ENCODE measurements at regions not wholly inside any gene's neighbourhood (a gene's known extent, or its start where the extent isn't known, plus 50 kb on each side); places are given as distances from the start of the nearest gene placed in this dataset.

GRCh38 chr4:171588051-171588545 is 225.1 kb upstream of the GALNTL6 start:
- Histone ChIP-seq H4K20me1 (ENCODE audit: insufficient read depth, low read length) (no peaks in the 10 kb centered on the region), H3F3A (ENCODE audit: insufficient read depth, low read length) (no peaks in the 10 kb centered on the region), H3K9ac (ENCODE audit: low read length) (no peak overlapping the region), H3K9me3 (ENCODE audit: low read length) (no peaks in the 10 kb centered on the region), H3K27ac (ENCODE audit: low read depth, low read length, poor library complexity, severe bottlenecking) (no peak overlapping the region), H3K9me2 (ENCODE audit: low read depth, low read length) (no peaks in the 10 kb centered on the region), H3K27me3 (ENCODE audit: insufficient read depth, low read length) (no peaks in the 10 kb centered on the region), H2AFZ (ENCODE audit: low read length) (no peak overlapping the region), H3K36me3 (ENCODE audit: insufficient read depth, low read length) (no peaks in the 10 kb centered on the region), H3K4me3 (ENCODE audit: low read depth, low read length, poor library complexity, severe bottlenecking) (no peak overlapping the region), H3K79me2 (ENCODE audit: insufficient read depth, low read length) (no peaks in the 10 kb centered on the region), H3K4me1 (ENCODE audit: insufficient read depth, low read length, severe bottlenecking) (no peaks in the 10 kb centered on the region), H3K4me2 (ENCODE audit: low read length) (no peak overlapping the region)
- TF ChIP-seq EZH2 (IDR thresholded peaks at IDR 0.05; ENCODE audit: borderline replicate concordance, low read length) (no peak), CTCF (IDR thresholded peaks at IDR 0.05; ENCODE audit: low read length) (no peak)

GRCh38 chr4:171583790-171584189 is 229.4 kb upstream of the GALNTL6 start:
- H3K9ac ChIP-seq (ENCODE audit: low read length) = no peak overlapping the region
- H4K20me1 ChIP-seq (ENCODE audit: insufficient read depth, low read length) = no peaks in the 10 kb centered on the region
- H3K9me3 ChIP-seq (ENCODE audit: low read length) = no peaks in the 10 kb centered on the region
- TF ChIP-seq CTCF (IDR thresholded peaks at IDR 0.05; ENCODE audit: low read length) (no peak), EZH2 (IDR thresholded peaks at IDR 0.05; ENCODE audit: borderline replicate concordance, low read length) (no peak)
- no peak overlapping the region for H2AFZ ChIP-seq (ENCODE audit: low read length)
- H3F3A ChIP-seq (ENCODE audit: insufficient read depth, low read length) = no peaks in the 10 kb centered on the region
- H3K4me1 ChIP-seq (ENCODE audit: insufficient read depth, low read length, severe bottlenecking) = no peaks in the 10 kb centered on the region
- H3K27me3 ChIP-seq (ENCODE audit: insufficient read depth, low read length) = no peaks in the 10 kb centered on the region
- no peak overlapping the region for H3K4me2 ChIP-seq (ENCODE audit: low read length)
- no peaks in the 10 kb centered on the region for H3K9me2 ChIP-seq (ENCODE audit: low read depth, low read length)
- no peak overlapping the region for H3K4me3 ChIP-seq (ENCODE audit: low read depth, low read length, poor library complexity, severe bottlenecking)
- no peak overlapping the region for H3K27ac ChIP-seq (ENCODE audit: low read depth, low read length, poor library complexity, severe bottlenecking)
- H3K79me2 ChIP-seq (ENCODE audit: insufficient read depth, low read length) = no peaks in the 10 kb centered on the region
- no peaks in the 10 kb centered on the region for H3K36me3 ChIP-seq (ENCODE audit: insufficient read depth, low read length)

- no peak overlapping the region for H2AFZ ChIP-seq (ENCODE audit: low read length)
- H3K27me3 ChIP-seq (ENCODE audit: insufficient read depth, low read length) = no peaks in the 10 kb centered on the region
- no peak overlapping the region for H3K4me3 ChIP-seq (ENCODE audit: low read depth, low read length, poor library complexity, severe bottlenecking)
- no peak overlapping the region for H3K9ac ChIP-seq (ENCODE audit: low read length)
- H3F3A ChIP-seq (ENCODE audit: insufficient read depth, low read length) = no peaks in the 10 kb centered on the region
- no peak for TF ChIP-seq EZH2 (IDR thresholded peaks at IDR 0.05; ENCODE audit: borderline replicate concordance, low read length)
- no peak for TF ChIP-seq CTCF (IDR thresholded peaks at IDR 0.05; ENCODE audit: low read length)
- no peaks in the 10 kb centered on the region for H4K20me1 ChIP-seq (ENCODE audit: insufficient read depth, low read length)
- H3K27ac ChIP-seq (ENCODE audit: low read depth, low read length, poor library complexity, severe bottlenecking) = no peak overlapping the region
- H3K79me2 ChIP-seq (ENCODE audit: insufficient read depth, low read length) = no peaks in the 10 kb centered on the region
- H3K9me3 ChIP-seq (ENCODE audit: low read length) = no peaks in the 10 kb centered on the region
- no peak overlapping the region for H3K4me2 ChIP-seq (ENCODE audit: low read length)
- no peaks in the 10 kb centered on the region for H3K9me2 ChIP-seq (ENCODE audit: low read depth, low read length)
- H3K4me1 ChIP-seq (ENCODE audit: insufficient read depth, low read length, severe bottlenecking) = no peaks in the 10 kb centered on the region
- no peaks in the 10 kb centered on the region for H3K36me3 ChIP-seq (ENCODE audit: insufficient read depth, low read length)
These were observed 230.1 kb upstream of the GALNTL6 start for GRCh38 chr4:171582961-171583581.

All from OCI-LY1 (cell line).